ENCODE measurements at regions not wholly inside any gene's neighbourhood (a gene's known extent, or its start where the extent isn't known, plus 50 kb on each side); places are given as distances from the start of the nearest gene placed in this dataset.

DNA sequence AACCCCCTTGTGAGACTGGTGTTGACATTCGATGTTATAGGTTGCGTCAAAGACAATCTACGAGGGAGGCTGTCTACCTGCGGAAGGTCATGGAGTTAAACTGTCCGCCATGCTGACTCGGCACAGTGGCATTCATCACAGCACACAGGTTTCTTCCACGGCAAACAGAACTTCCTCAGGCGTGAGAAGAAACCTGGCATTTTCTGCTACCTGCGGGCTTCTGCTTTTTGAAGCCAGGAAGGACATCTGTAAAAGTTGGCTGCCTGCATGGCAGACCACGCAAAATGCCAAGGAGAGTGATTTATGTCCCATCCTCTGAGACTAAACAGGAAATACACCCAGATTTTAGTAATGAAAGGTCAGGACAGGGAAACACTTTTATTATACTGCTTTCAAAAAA, 809.8 kb upstream of the NUDT12 start:
- Histone ChIP-seq H3K27me3 (ENCODE audit: insufficient read depth in 3 of 3, low read length in 2 of 3) (no peaks in the 10 kb centered on the region), H3K4me1 (no peaks in the 10 kb centered on the region), H3K4me3 (no peak overlapping the region), H3K36me3 (ENCODE audit: insufficient read depth in 1 of 2, low read depth in 1 of 2) (no peaks in the 10 kb centered on the region), H3K9me3 (no peaks in the 10 kb centered on the region), H3K27ac (no peak overlapping the region)
- TF ChIP-seq, protein P1, sequence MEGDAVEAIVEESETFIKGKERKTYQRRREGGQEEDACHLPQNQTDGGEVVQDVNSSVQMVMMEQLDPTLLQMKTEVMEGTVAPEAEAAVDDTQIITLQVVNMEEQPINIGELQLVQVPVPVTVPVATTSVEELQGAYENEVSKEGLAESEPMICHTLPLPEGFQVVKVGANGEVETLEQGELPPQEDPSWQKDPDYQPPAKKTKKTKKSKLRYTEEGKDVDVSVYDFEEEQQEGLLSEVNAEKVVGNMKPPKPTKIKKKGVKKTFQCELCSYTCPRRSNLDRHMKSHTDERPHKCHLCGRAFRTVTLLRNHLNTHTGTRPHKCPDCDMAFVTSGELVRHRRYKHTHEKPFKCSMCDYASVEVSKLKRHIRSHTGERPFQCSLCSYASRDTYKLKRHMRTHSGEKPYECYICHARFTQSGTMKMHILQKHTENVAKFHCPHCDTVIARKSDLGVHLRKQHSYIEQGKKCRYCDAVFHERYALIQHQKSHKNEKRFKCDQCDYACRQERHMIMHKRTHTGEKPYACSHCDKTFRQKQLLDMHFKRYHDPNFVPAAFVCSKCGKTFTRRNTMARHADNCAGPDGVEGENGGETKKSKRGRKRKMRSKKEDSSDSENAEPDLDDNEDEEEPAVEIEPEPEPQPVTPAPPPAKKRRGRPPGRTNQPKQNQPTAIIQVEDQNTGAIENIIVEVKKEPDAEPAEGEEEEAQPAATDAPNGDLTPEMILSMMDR (IDR thresholded peaks at IDR 0.05) = no peak
- no peak for ATAC-seq
- 58 to 63% (median 63%) methylated on average over 10 of the region's 10 CpGs for WGBS, 3 donors
- intact Hi-C loops (cut with DNase I) = no loop called here
- DNase-seq = no peak

DNA sequence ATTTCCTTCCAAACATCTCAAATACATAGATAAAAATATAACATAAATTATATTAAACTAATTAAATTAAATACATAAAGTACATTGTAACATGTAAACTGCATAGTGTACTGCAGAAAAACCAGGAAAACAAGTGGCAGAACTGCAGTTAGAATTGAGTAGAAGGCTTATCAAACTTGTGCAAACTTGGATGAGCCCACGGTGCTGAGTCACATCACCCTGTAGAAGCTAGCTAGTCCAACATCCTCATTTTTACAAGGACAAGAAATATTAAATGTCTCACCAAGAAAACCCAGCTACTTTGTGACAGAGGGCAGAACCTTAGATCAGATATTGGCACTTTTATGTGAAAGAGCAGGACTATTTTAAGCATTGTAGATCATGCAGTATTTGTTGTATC, 807.9 kb upstream of the NUDT12 start:
- 51 to 67% (median 62%) methylated on average over 1 of the region's 1 CpG for WGBS, 3 donors
- no peak overlapping the region for H3K4me3 ChIP-seq
- no peaks in the 10 kb centered on the region for H3K27me3 ChIP-seq (ENCODE audit: insufficient read depth in 3 of 3, low read length in 2 of 3)
- H3K9me3 ChIP-seq = no peaks in the 10 kb centered on the region
- H3K4me1 ChIP-seq = no peaks in the 10 kb centered on the region
- intact Hi-C loops (cut with DNase I) = no loop called here
- TF ChIP-seq, protein P1 (IDR thresholded peaks at IDR 0.05) = no peak
- DNase-seq = no peak
- H3K27ac ChIP-seq = no peak overlapping the region
- ATAC-seq = no peak
- no peaks in the 10 kb centered on the region for H3K36me3 ChIP-seq (ENCODE audit: insufficient read depth in 1 of 2, low read depth in 1 of 2)

DNA sequence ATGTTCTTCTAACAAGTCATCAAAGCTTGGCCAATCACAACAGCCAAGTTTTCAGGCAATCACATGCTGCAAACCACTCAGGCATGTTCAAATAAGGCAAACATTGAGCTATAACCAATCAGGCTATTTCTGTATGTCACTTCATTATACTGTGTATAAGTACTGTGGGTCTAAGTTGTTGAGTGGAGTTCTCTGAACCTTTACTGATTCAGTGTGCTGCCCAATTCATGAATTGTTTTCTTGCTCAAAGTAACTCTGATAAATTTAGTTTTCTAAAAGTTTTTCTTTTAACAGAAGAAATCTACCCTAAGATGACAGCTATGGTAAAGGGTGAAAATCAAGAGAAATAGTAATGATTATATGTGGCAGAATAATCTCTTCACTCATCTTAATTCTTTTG, 805.4 kb upstream of the NUDT12 start:
- no peak for ATAC-seq
- TF ChIP-seq, protein P1 (IDR thresholded peaks at IDR 0.05) = no peak
- H3K27ac ChIP-seq = no peak overlapping the region
- H3K27me3 ChIP-seq (ENCODE audit: insufficient read depth in 3 of 3, low read length in 2 of 3) = no peaks in the 10 kb centered on the region
- no peaks in the 10 kb centered on the region for H3K9me3 ChIP-seq
- DNase-seq = no peak
- H3K4me1 ChIP-seq = no peaks in the 10 kb centered on the region
- H3K36me3 ChIP-seq (ENCODE audit: insufficient read depth in 1 of 2, low read depth in 1 of 2) = no peaks in the 10 kb centered on the region
- H3K4me3 ChIP-seq = no peak overlapping the region
- intact Hi-C loops (cut with DNase I) = no loop called here

DNA sequence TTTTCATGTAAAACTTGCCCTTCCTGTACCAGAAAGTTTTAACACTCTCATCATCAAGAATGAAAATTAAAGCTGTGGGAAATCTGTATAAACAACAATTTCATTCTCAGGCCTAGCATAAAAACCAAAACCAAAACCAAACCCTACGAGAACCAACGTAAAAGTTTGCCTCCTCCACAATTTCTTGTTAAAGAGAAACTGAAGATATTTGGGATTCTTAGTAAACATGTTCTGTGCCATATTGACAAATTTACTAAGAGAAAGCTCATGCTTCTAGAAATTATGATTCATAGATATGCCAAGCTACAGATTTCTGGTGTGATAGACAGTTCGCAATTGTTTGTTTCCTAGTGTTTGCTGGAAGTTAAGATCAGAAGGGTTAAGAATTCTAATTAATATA, 801.0 kb upstream of the NUDT12 start:
- no peaks in the 10 kb centered on the region for H3K9me3 ChIP-seq
- 65 to 86% (median 74%) methylated on average over 3 of the region's 3 CpGs for WGBS, 3 donors
- TF ChIP-seq, protein P1 (IDR thresholded peaks at IDR 0.05) = no peak

DNA sequence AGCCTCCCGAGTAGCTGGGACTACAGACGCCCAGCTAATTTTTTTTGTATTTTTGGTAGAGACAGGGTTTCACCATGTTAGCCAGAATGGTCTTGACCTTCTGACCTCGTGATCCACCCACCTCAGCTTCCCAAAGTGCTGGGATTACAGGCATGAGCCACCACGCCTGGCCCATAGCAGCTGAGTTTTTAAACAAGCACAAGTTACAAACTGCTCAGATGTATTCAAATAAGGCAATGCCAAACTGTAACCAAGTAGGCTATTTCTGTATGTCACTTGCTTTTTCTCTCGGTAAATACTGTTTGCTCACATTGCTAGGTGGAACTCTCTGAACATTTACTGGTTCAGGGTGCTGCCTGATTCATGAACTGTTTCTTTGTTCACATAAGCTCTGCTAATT, 799.3 kb upstream of the NUDT12 start:
- TF ChIP-seq, protein P1 (IDR thresholded peaks at IDR 0.05) = no peak
- Histone ChIP-seq H3K27ac (no peak overlapping the region), H3K27me3 (ENCODE audit: insufficient read depth in 3 of 3, low read length in 2 of 3) (no peaks in the 10 kb centered on the region), H3K4me1 (no peaks in the 10 kb centered on the region), H3K9me3 (no peaks in the 10 kb centered on the region), H3K36me3 (ENCODE audit: insufficient read depth in 1 of 2, low read depth in 1 of 2) (no peaks in the 10 kb centered on the region), H3K4me3 (no peak overlapping the region)
- WGBS, 3 donors = 39 to 53% (median 41%) methylated on average over 5 of the region's 5 CpGs
- DNase-seq (no peak), ATAC-seq (no peak)
- intact Hi-C loops (cut with DNase I) = no loop called here

More for the DNA sequence above, 801.0 kb upstream of the NUDT12 start:
- intact Hi-C loops (cut with DNase I) = no loop called here
- no peaks in the 10 kb centered on the region for H3K27me3 ChIP-seq (ENCODE audit: insufficient read depth in 3 of 3, low read length in 2 of 3)
- H3K4me3 ChIP-seq = no peak overlapping the region
- H3K36me3 ChIP-seq (ENCODE audit: insufficient read depth in 1 of 2, low read depth in 1 of 2) = no peaks in the 10 kb centered on the region
- ATAC-seq (no peak), DNase-seq (no peak)
- H3K27ac ChIP-seq = no peak overlapping the region
- no peaks in the 10 kb centered on the region for H3K4me1 ChIP-seq
